ENCODE measurements at regions not wholly inside any gene's neighbourhood (a gene's known extent, or its start where the extent isn't known, plus 50 kb on each side); places are given as distances from the start of the nearest gene placed in this dataset.

- TF ChIP-seq PCBP2 (IDR thresholded peaks at IDR 0.05; ENCODE audit: low read depth, low read length, poor library complexity, severe bottlenecking), result no peak
- TF ChIP-seq PHF8 (IDR thresholded peaks at IDR 0.05; ENCODE audit: borderline replicate concordance, low read length), result no peak
- no peak for TF ChIP-seq ETS2 (tag; IDR thresholded peaks at IDR 0.05; ENCODE audit: borderline replicate concordance, poor library complexity, severe bottlenecking)
- TF ChIP-seq FOXJ2 (tag; IDR thresholded peaks at IDR 0.05), result no peak
- TF ChIP-seq TGIF2 (CRISPR knock-in tag; IDR thresholded peaks at IDR 0.05), result no peak
- no peak for TF ChIP-seq GTF2E2 (tag; IDR thresholded peaks at IDR 0.05)
- 0 out of 2 replicates have a peak, but pooled peaks have one; percentile 7 for TF ChIP-seq CLOCK (CRISPR knock-in tag; IDR thresholded peaks at IDR 0.05; ENCODE audit: borderline replicate concordance)
- TF ChIP-seq U2AF1 (optimal IDR thresholded peaks at IDR 0.05; ENCODE audit: low read depth, low read length), result no peak
- TF ChIP-seq SAP30 (IDR thresholded peaks at IDR 0.05; ENCODE audit: borderline replicate concordance, insufficient read depth, low read depth, low read length, poor library complexity, severe bottlenecking), result peak; percentile 11
- no peak for TF ChIP-seq MEIS2 (IDR thresholded peaks at IDR 0.05; ENCODE audit: partially characterized antibody)
- 0 out of 2 replicates have a peak, but pooled peaks have one; percentile 26 for TF ChIP-seq E2F1 (CRISPR knock-in tag; IDR thresholded peaks at IDR 0.05)
- TF ChIP-seq ZNF449 (CRISPR knock-in tag; IDR thresholded peaks at IDR 0.05), result no peak
- TF ChIP-seq FOS (IDR thresholded peaks at IDR 0.05; ENCODE audit: extremely low read depth, insufficient read length), result no peak
- no peak for TF ChIP-seq LCOR (CRISPR knock-in tag; IDR thresholded peaks at IDR 0.05)
- TF ChIP-seq CBFA2T2 (conservative IDR thresholded peaks at IDR 0.05), result no peak
- no peak for TF ChIP-seq THRA (IDR thresholded peaks at IDR 0.05)
- TF ChIP-seq PML (IDR thresholded peaks at IDR 0.05; ENCODE audit: low read length), result no peak
- no peak for TF ChIP-seq HDAC3 (IDR thresholded peaks at IDR 0.05; ENCODE audit: borderline replicate concordance, partially characterized antibody)
- TF ChIP-seq MCM3 (IDR thresholded peaks at IDR 0.05), result 0 out of 2 replicates have a peak, but pooled peaks have one; percentile 70
- TF ChIP-seq BRF1 (IDR thresholded peaks at IDR 0.05; ENCODE audit: borderline replicate concordance, extremely low read depth, insufficient read length), result no peak
- TF ChIP-seq FOXA1 (IDR thresholded peaks at IDR 0.05; ENCODE audit: borderline replicate concordance), result no peak
- TF ChIP-seq MECOM (CRISPR knock-in tag; IDR thresholded peaks at IDR 0.05), result no peak
These were observed 103.7 kb downstream of the VPREB1 start (continued) for GRCh38 chr22:22348127-22348814.
